Thyroid gland (tissue), 4 donors: ENCODE measurements at regions not wholly inside any gene's neighbourhood (a gene's known extent, or its start where the extent isn't known, plus 50 kb on each side); places are given as distances from the start of the nearest gene placed in this dataset.

Source experiments
- POLR2A ChIP-seq, 2 donors: fragments of 450-650 bp; IDR thresholded peaks; one replicate each; pipeline ENCODE4 v1.6.1; 2017; ENCODE audit warnings: antibody characterized with exemption in 2 of 2, mild to moderate bottlenecking in 2 of 2, moderate library complexity in 1 of 2
- TF ChIP-seq, protein P1 (sequence below), 6 experiments: fragments of 200-600 bp in 3 of 6; fragments of 450-650 bp in 3 of 6; sonication (generic) in 3 of 6; IDR thresholded peaks; one replicate each; pipeline ENCODE4 v1.5.1; 2016 to 2019; ENCODE audit warnings: antibody characterized with exemption in 6 of 6, mild to moderate bottlenecking in 2 of 6, inconsistent platforms in 1 of 6, moderate library complexity in 1 of 6

DNA sequence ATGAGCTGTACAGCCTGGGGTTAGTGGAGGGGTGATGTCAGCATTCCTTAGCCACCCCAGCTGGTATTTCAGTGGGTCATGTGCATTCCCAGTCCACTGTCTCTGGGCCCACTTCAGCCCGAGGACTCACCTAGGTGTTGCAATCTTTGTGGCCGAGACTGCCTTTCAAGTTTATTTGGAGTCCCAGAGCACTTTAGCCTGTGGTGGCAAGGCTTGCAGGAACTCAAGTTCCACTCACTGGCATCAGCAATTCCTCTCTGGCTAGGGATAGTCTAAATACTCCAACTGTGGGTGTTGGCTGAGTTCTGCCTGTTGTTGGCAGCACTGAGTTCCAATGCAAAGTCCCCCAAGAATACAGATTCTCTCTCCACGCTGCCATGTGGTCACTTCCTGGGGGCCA, 191.6 kb upstream of the PGR start:
- TF ChIP-seq, protein P1, sequence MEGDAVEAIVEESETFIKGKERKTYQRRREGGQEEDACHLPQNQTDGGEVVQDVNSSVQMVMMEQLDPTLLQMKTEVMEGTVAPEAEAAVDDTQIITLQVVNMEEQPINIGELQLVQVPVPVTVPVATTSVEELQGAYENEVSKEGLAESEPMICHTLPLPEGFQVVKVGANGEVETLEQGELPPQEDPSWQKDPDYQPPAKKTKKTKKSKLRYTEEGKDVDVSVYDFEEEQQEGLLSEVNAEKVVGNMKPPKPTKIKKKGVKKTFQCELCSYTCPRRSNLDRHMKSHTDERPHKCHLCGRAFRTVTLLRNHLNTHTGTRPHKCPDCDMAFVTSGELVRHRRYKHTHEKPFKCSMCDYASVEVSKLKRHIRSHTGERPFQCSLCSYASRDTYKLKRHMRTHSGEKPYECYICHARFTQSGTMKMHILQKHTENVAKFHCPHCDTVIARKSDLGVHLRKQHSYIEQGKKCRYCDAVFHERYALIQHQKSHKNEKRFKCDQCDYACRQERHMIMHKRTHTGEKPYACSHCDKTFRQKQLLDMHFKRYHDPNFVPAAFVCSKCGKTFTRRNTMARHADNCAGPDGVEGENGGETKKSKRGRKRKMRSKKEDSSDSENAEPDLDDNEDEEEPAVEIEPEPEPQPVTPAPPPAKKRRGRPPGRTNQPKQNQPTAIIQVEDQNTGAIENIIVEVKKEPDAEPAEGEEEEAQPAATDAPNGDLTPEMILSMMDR (IDR thresholded peaks at IDR 0.05) = no peak
- no peak for TF ChIP-seq POLR2A (IDR thresholded peaks at IDR 0.05)
